Naive thymus-derived CD4-positive, alpha-beta T cell (primary cell): ENCODE measurements at regions not wholly inside any gene's neighbourhood (a gene's known extent, or its start where the extent isn't known, plus 50 kb on each side); places are given as distances from the start of the nearest gene placed in this dataset.

ENCODE experiments used
- ATAC-seq: fragments of 150-1000 bp; cut with Tn5 transposase; 2 replicates; pipeline ENCODE4 v1.10.0; 2021; ENCODE audit warnings: mild to moderate bottlenecking, moderate library complexity
- CTCF ChIA-PET: fragments of 350-600 bp; sonication (Branson Sonifier 250); formaldehyde crosslinking; loops from one replicate; lab custom pipeline; 2021; ENCODE audit warnings: antibody characterized with exemption; lab: Charles Lee
- POLR2A ChIA-PET: fragments of 350-600 bp; sonication (Branson Sonifier 250); formaldehyde crosslinking; loops from one replicate; lab custom pipeline; 2021; ENCODE audit warnings: antibody characterized with exemption, inconsistent platforms; lab: Charles Lee
- DNase-seq, 9 donors: peaks; one replicate each; pipeline versions ENCODE4 v3.0.0 to v3.0.0-alpha.2; 2020 to 2022; ENCODE audit warnings: mixed read lengths in 1 of 9
- H3K27ac ChIP-seq: one replicate; pipeline ENCODE4 v1.7.0; 2013; ENCODE audit warnings: mild to moderate bottlenecking, low read depth, low read length, moderate library complexity
- H3K27me3 ChIP-seq, 2 donors: one replicate each; pipeline ENCODE4 v1.7.0; 2013; ENCODE audit warnings: low read length in 2 of 2, mild to moderate bottlenecking in 2 of 2, moderate library complexity in 2 of 2; ENCODE audit not compliant: control insufficient read depth in 2 of 2, insufficient read depth in 2 of 2
- H3K36me3 ChIP-seq, 3 experiments: 1 replicate in 2 of 3; 2 replicates in 1 of 3; pipeline ENCODE4 v1.7.0; 2013; ENCODE audit warnings: low read length in 3 of 3, mild to moderate bottlenecking in 3 of 3, moderate library complexity in 1 of 3; ENCODE audit not compliant: insufficient read depth in 3 of 3, control insufficient read depth in 2 of 3
- H3K4me1 ChIP-seq, 2 donors: one replicate each; pipeline ENCODE4 v1.7.0; 2013; ENCODE audit warnings: low read length in 2 of 2, mild to moderate bottlenecking in 2 of 2, moderate library complexity in 1 of 2; ENCODE audit not compliant: control insufficient read depth in 2 of 2, insufficient read depth in 2 of 2
- H3K4me3 ChIP-seq: 2 replicates; pipeline ENCODE4 v1.7.0; 2013; ENCODE audit warnings: mild to moderate bottlenecking, low read length
- H3K9me3 ChIP-seq, 3 experiments: 1 replicate in 2 of 3; 2 replicates in 1 of 3; pipeline ENCODE4 v1.7.0; 2013; ENCODE audit warnings: low read length in 3 of 3; ENCODE audit not compliant: control insufficient read depth in 2 of 3
- H3K27ac Mint-ChIP-seq, 9 donors: one replicate each; pipeline ENCODE4 v1.8.0; 2020 to 2022; ENCODE audit warnings: mixed read lengths in 9 of 9, mild to moderate bottlenecking in 8 of 9, moderate library complexity in 5 of 9, inconsistent platforms in 2 of 9
- H3K27me3 Mint-ChIP-seq, 5 donors: one replicate each; pipeline ENCODE4 v1.8.0; 2021 to 2022; ENCODE audit warnings: mixed read lengths in 5 of 5, mild to moderate bottlenecking in 1 of 5
- H3K36me3 Mint-ChIP-seq, 5 donors: one replicate each; pipeline ENCODE4 v1.8.0; 2020 to 2022; ENCODE audit warnings: mixed read lengths in 5 of 5, mild to moderate bottlenecking in 3 of 5, inconsistent platforms in 1 of 5
- H3K4me1 Mint-ChIP-seq, 7 donors: one replicate each; pipeline ENCODE4 v1.8.0; 2020 to 2022; ENCODE audit warnings: mixed read lengths in 7 of 7, mild to moderate bottlenecking in 3 of 7, inconsistent platforms in 1 of 7
- H3K4me3 Mint-ChIP-seq, 10 donors: one replicate each; pipeline ENCODE4 v1.8.0; 2020 to 2022; ENCODE audit warnings: mild to moderate bottlenecking in 10 of 10, mixed read lengths in 10 of 10, moderate library complexity in 6 of 10, inconsistent platforms in 2 of 10
- H3K9me3 Mint-ChIP-seq, 11 donors: one replicate each; pipeline ENCODE4 v1.8.0; 2020 to 2022; ENCODE audit warnings: mixed read lengths in 11 of 11, mild to moderate bottlenecking in 4 of 11, inconsistent platforms in 1 of 11, moderate library complexity in 1 of 11
- intact Hi-C, 2 donors: fragments of 100-400 bp; cut with micrococcal nuclease; formaldehyde crosslinking; loops; one replicate each; pipeline ENCODE4 v1.15.1; 2023

- H3K27me3 ChIP-seq, result no peaks in the 10 kb centered on the region
- H3K4me3 ChIP-seq, result no peak overlapping the region
- no peaks in the 10 kb centered on the region for H3K4me1 Mint-ChIP-seq
- intact Hi-C loops, result no loop called here
- ChIA-PET CTCF (no interaction called here), POLR2A (no interaction called here)
- no peaks in the 10 kb centered on the region for H3K4me1 ChIP-seq
- no peak overlapping the region for H3K27ac Mint-ChIP-seq
- peaks cover 0 to 54% (median 5%) of the 10 kb centered on the region in 11 donors for H3K9me3 Mint-ChIP-seq
- H3K27ac ChIP-seq, result no peak overlapping the region
- H3K27me3 Mint-ChIP-seq, result no peaks in the 10 kb centered on the region
- no peaks in the 10 kb centered on the region for H3K36me3 ChIP-seq
- H3K36me3 Mint-ChIP-seq, result no peaks in the 10 kb centered on the region
- ATAC-seq (no peak), DNase-seq (no peak)
- no peaks in the 10 kb centered on the region for H3K9me3 ChIP-seq
- H3K4me3 Mint-ChIP-seq, result no peak overlapping the region
These were observed 1551.3 kb downstream of the CDH8 start for GRCh38 chr16:60484901-60485300.

GRCh38 chr16:60481591-60481990, 1554.6 kb downstream of the CDH8 start:
- ChIA-PET POLR2A (no interaction called here), CTCF (no interaction called here)
- no peaks in the 10 kb centered on the region for H3K27me3 ChIP-seq
- no peaks in the 10 kb centered on the region for H3K36me3 Mint-ChIP-seq
- H3K9me3 ChIP-seq, result no peaks in the 10 kb centered on the region
- peaks cover 0 to 48% (median 5%) of the 10 kb centered on the region in 11 donors for H3K9me3 Mint-ChIP-seq
- H3K27me3 Mint-ChIP-seq, result no peaks in the 10 kb centered on the region
- H3K4me3 ChIP-seq, result no peak overlapping the region
- no peak for ATAC-seq
- H3K27ac ChIP-seq, result no peak overlapping the region
- no peak overlapping the region for H3K27ac Mint-ChIP-seq
- intact Hi-C loops, result no loop called here
- no peaks in the 10 kb centered on the region for H3K4me1 Mint-ChIP-seq
- no peak for DNase-seq
- H3K4me3 Mint-ChIP-seq, result no peak overlapping the region
- no peaks in the 10 kb centered on the region for H3K36me3 ChIP-seq
- H3K4me1 ChIP-seq, result no peaks in the 10 kb centered on the region

GRCh38 chr16:60478810-60479209, 1557.4 kb downstream of the CDH8 start:
- intact Hi-C loops, result no loop called here
- CTCF ChIA-PET, result no interaction called here
- no peak overlapping the region for H3K27ac Mint-ChIP-seq
- no peak for DNase-seq
- H3K36me3 Mint-ChIP-seq, result no peaks in the 10 kb centered on the region
- no peak overlapping the region for H3K4me3 ChIP-seq
- H3K9me3 ChIP-seq, result no peaks in the 10 kb centered on the region
- no peaks in the 10 kb centered on the region for H3K27me3 ChIP-seq
- no peaks in the 10 kb centered on the region for H3K4me1 Mint-ChIP-seq
- no peaks in the 10 kb centered on the region for H3K36me3 ChIP-seq
- no peak overlapping the region for H3K27ac ChIP-seq
- peaks cover 0 to 43% (median 4%) of the 10 kb centered on the region in 11 donors for H3K9me3 Mint-ChIP-seq
- no peaks in the 10 kb centered on the region for H3K27me3 Mint-ChIP-seq
- H3K4me3 Mint-ChIP-seq, result no peak overlapping the region
- POLR2A ChIA-PET, result no interaction called here
- no peak for ATAC-seq
- no peaks in the 10 kb centered on the region for H3K4me1 ChIP-seq

GRCh38 chr16:60463986-60464385, 1572.3 kb downstream of the CDH8 start:
- H3K27ac Mint-ChIP-seq, result no peak overlapping the region
- H3K9me3 Mint-ChIP-seq, result peaks cover 2 to 48% (median 13%) of the 10 kb centered on the region in 11 donors
- Histone ChIP-seq H3K4me1 (no peaks in the 10 kb centered on the region), H3K27me3 (no peaks in the 10 kb centered on the region), H3K9me3 (peaks cover 0 to 3% (median 0%) of the 10 kb centered on the region in 3 experiments), H3K4me3 (no peak overlapping the region), H3K36me3 (no peaks in the 10 kb centered on the region), H3K27ac (no peak overlapping the region)
- ATAC-seq (no peak), DNase-seq (no peak)
- no peaks in the 10 kb centered on the region for H3K36me3 Mint-ChIP-seq
- H3K27me3 Mint-ChIP-seq, result no peaks in the 10 kb centered on the region
- intact Hi-C loops, result no loop called here
- POLR2A ChIA-PET, result no interaction called here
- no peaks in the 10 kb centered on the region for H3K4me1 Mint-ChIP-seq
- CTCF ChIA-PET, result no interaction called here
- H3K4me3 Mint-ChIP-seq, result no peak overlapping the region

GRCh38 chr16:60459463-60459862, 1576.8 kb downstream of the CDH8 start:
- ChIA-PET CTCF (no interaction called here), POLR2A (no interaction called here)
- Mint-ChIP-seq H3K9me3 (peaks cover 2 to 37% (median 10%) of the 10 kb centered on the region in 11 donors), H3K36me3 (no peaks in the 10 kb centered on the region), H3K27ac (no peak overlapping the region), H3K4me1 (no peaks in the 10 kb centered on the region), H3K4me3 (no peak overlapping the region), H3K27me3 (no peaks in the 10 kb centered on the region)
- Histone ChIP-seq H3K4me1 (no peaks in the 10 kb centered on the region), H3K4me3 (no peak overlapping the region), H3K36me3 (no peaks in the 10 kb centered on the region), H3K9me3 (peaks cover 0 to 3% (median 0%) of the 10 kb centered on the region in 3 experiments), H3K27ac (no peak overlapping the region), H3K27me3 (no peaks in the 10 kb centered on the region)
- no peak for ATAC-seq
- intact Hi-C loops, result loop anchor here in 1 of 2 donors (5.0 kb wide), 1 partner anchor 253 kb away; no protein-coding TSS in a partner anchor
- no peak for DNase-seq

DNA sequence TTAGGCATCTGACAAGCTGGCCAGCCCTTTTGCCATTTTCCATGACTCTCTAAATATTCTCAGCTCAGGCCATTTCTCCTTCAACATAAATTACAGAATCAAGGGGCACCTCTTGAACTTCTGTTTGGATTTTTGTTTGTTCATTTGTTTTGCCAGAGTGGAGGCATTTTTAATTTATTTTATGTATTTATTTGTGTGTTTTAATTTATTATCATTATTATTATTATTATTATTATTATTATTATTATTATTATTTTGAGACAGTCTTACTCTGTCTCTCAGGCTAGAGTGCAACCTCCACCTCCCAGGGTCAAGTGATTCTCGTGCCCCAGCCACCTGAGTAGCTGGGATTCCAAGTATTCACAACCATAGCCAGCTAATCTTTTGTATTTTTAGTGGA, 1578.0 kb downstream of the CDH8 start:
- ChIA-PET CTCF (no interaction called here), POLR2A (no interaction called here)
- no peak for DNase-seq

DNA sequence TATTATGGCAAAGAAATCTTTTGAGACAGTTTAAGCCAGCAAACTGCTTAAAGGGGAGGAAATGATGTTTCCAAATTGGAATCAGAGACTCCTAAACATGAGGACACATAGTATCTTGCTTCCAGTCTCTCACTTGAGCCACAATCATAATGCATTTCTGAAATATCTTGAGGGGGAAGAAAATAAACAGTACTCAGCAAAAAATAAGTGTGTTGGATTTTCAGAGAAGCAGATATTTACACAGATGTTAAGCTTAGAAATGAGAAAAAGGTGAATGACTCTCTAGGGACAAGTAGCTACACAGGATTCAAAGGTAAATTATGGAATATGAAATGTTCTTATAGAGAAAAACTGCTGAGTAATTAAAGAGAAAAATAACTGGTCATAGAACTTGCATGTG, 1583.6 kb downstream of the CDH8 start:
- Mint-ChIP-seq H3K27me3 (no peaks in the 10 kb centered on the region), H3K27ac (no peak overlapping the region), H3K4me3 (no peak overlapping the region), H3K9me3 (peaks cover 0 to 32% (median 10%) of the 10 kb centered on the region in 11 donors), H3K4me1 (no peaks in the 10 kb centered on the region), H3K36me3 (peaks cover 0 to 3% (median 0%) of the 10 kb centered on the region in 5 donors)
- H3K9me3 ChIP-seq, result no peaks in the 10 kb centered on the region
- H3K27me3 ChIP-seq, result no peaks in the 10 kb centered on the region
- ChIA-PET CTCF (no interaction called here), POLR2A (interaction anchor here (0.6 kb wide), 1 partner anchor 52 kb away, joined by 3 read pairs; no protein-coding TSS in a partner anchor)
- no peak overlapping the region for H3K27ac ChIP-seq
- DNase-seq (no peak), ATAC-seq (no peak)
- intact Hi-C loops, result no loop called here
- H3K36me3 ChIP-seq, result no peaks in the 10 kb centered on the region
- H3K4me1 ChIP-seq, result no peaks in the 10 kb centered on the region
- no peak overlapping the region for H3K4me3 ChIP-seq

More for the DNA sequence above, 1578.0 kb downstream of the CDH8 start:
- Histone ChIP-seq H3K27me3 (no peaks in the 10 kb centered on the region), H3K27ac (no peak overlapping the region), H3K4me1 (no peaks in the 10 kb centered on the region), H3K36me3 (no peaks in the 10 kb centered on the region), H3K9me3 (peaks cover 0 to 3% (median 0%) of the 10 kb centered on the region in 3 experiments), H3K4me3 (no peak overlapping the region)
- H3K4me3 Mint-ChIP-seq, result no peak overlapping the region
- ATAC-seq, result no peak
- H3K4me1 Mint-ChIP-seq, result no peaks in the 10 kb centered on the region
- no peak overlapping the region for H3K27ac Mint-ChIP-seq
- intact Hi-C loops, result loop anchor here in 1 of 2 donors (5.0 kb wide), 1 partner anchor 254 kb away; no protein-coding TSS in a partner anchor
- H3K9me3 Mint-ChIP-seq, result peaks cover 2 to 28% (median 7%) of the 10 kb centered on the region in 11 donors
- H3K27me3 Mint-ChIP-seq, result no peaks in the 10 kb centered on the region
- H3K36me3 Mint-ChIP-seq, result no peaks in the 10 kb centered on the region
